Thyroid gland (tissue), 4 donors: ENCODE measurements at regions not wholly inside any gene's neighbourhood (a gene's known extent, or its start where the extent isn't known, plus 50 kb on each side); places are given as distances from the start of the nearest gene placed in this dataset.

Experiments
- POLR2A ChIP-seq, 2 donors: fragments of 450-650 bp; IDR thresholded peaks; one replicate each; pipeline ENCODE4 v1.6.1; 2017; ENCODE audit warnings: antibody characterized with exemption in 2 of 2, mild to moderate bottlenecking in 2 of 2, moderate library complexity in 1 of 2
- TF ChIP-seq, protein P1 (sequence below), 6 experiments: fragments of 200-600 bp in 3 of 6; fragments of 450-650 bp in 3 of 6; sonication (generic) in 3 of 6; IDR thresholded peaks; one replicate each; pipeline ENCODE4 v1.5.1; 2016 to 2019; ENCODE audit warnings: antibody characterized with exemption in 6 of 6, mild to moderate bottlenecking in 2 of 6, inconsistent platforms in 1 of 6, moderate library complexity in 1 of 6

DNA sequence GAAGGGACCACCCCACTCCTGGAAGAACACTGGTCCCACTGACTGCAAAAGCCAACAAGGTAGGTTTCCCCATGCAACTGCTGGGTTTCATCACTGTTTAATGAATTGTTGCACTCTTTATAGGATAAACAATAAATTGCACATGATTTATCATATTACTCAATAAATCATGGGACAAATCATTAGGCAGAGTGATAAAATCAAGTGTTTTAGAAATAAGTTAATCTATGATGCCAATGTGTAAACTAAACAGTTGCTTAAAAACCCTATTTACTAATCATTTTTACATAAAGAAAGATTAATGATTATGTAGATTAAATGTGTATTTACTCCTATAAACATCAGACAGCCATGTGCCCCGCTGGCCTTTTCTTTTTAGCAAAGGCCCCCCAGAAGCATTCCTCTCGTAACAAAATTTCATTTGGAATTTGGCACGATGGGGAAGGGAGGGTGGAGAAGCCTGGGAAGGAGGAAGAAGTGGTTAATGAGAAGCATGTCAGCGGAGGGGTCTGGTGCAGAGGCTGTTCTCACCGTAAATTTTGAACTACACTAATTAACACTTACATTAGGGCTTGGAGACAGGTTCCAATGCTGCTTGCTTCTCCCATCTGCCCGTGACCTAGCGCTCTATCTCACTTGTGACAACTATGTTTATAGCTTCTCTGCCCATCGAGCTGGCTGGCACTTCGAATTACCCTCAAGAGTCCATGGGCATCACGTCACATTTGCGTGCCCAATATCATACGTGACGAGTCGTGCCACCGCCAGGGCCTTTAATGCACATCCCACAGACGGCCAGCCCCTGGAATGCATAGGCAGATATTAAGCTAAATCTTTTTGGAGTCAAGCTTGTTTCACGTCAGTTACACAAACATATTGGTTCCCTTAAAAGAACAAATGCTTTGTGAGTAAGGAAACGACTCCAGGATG, 357.7 kb upstream of the TSHZ3 start:
- no peak for TF ChIP-seq POLR2A (IDR thresholded peaks at IDR 0.05)
- TF ChIP-seq, protein P1, sequence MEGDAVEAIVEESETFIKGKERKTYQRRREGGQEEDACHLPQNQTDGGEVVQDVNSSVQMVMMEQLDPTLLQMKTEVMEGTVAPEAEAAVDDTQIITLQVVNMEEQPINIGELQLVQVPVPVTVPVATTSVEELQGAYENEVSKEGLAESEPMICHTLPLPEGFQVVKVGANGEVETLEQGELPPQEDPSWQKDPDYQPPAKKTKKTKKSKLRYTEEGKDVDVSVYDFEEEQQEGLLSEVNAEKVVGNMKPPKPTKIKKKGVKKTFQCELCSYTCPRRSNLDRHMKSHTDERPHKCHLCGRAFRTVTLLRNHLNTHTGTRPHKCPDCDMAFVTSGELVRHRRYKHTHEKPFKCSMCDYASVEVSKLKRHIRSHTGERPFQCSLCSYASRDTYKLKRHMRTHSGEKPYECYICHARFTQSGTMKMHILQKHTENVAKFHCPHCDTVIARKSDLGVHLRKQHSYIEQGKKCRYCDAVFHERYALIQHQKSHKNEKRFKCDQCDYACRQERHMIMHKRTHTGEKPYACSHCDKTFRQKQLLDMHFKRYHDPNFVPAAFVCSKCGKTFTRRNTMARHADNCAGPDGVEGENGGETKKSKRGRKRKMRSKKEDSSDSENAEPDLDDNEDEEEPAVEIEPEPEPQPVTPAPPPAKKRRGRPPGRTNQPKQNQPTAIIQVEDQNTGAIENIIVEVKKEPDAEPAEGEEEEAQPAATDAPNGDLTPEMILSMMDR (IDR thresholded peaks at IDR 0.05), result no peak
